ENCODE measurements at regions not wholly inside any gene's neighbourhood (a gene's known extent, or its start where the extent isn't known, plus 50 kb on each side); places are given as distances from the start of the nearest gene placed in this dataset.

DNA sequence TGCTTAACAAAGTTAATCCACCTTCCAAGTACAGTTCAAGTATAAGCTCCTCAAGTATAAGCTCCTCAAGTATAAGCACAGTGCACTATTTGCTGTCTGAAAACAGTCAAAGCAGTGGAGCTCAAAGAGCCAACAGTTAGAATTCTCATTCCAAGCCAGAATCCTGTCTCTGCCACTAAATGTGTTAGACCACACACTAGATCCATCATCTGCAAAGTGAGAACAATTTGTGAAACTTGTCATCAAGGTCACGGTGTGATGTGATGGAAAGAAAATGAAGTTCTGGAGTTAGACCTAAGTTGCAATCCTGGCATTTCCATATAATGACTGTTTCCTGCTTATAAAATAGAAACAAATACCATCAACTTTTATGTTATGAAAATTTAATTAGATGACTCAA is 602.5 kb downstream of the TNS3 start:
- Histone ChIP-seq H3K27me3 (no peaks in the 10 kb centered on the region), H3K27ac (no peak overlapping the region), H4K20me1 (ENCODE audit: low read depth) (no peaks in the 10 kb centered on the region), H3K9ac (no peak overlapping the region), H3K9me3 (ENCODE audit: low read depth) (no peaks in the 10 kb centered on the region), H3K4me2 (no peak overlapping the region), H3F3A (ENCODE audit: low read depth) (no peaks in the 10 kb centered on the region), H3K4me1 (peaks cover 7% of the 10 kb centered on the region), H3K4me3 (no peak overlapping the region), H3K79me2 (ENCODE audit: low read depth) (no peaks in the 10 kb centered on the region), H3K36me3 (no peaks in the 10 kb centered on the region), H2AFZ (replicated peaks) (no peak overlapping the region)
- no peak overlapping the region for H3K27ac Mint-ChIP-seq
- no peak for DNase-seq (ENCODE audit: low spot score)
- H3K4me1 Mint-ChIP-seq: peaks cover 33% of the 10 kb centered on the region
- peaks cover 18% of the 10 kb centered on the region for H3K9me3 Mint-ChIP-seq
- peaks cover 2% of the 10 kb centered on the region for H3K27me3 Mint-ChIP-seq (ENCODE audit: insufficient read depth, low read depth)
- no peak overlapping the region for H3K4me3 Mint-ChIP-seq
- TF ChIP-seq, protein P1, sequence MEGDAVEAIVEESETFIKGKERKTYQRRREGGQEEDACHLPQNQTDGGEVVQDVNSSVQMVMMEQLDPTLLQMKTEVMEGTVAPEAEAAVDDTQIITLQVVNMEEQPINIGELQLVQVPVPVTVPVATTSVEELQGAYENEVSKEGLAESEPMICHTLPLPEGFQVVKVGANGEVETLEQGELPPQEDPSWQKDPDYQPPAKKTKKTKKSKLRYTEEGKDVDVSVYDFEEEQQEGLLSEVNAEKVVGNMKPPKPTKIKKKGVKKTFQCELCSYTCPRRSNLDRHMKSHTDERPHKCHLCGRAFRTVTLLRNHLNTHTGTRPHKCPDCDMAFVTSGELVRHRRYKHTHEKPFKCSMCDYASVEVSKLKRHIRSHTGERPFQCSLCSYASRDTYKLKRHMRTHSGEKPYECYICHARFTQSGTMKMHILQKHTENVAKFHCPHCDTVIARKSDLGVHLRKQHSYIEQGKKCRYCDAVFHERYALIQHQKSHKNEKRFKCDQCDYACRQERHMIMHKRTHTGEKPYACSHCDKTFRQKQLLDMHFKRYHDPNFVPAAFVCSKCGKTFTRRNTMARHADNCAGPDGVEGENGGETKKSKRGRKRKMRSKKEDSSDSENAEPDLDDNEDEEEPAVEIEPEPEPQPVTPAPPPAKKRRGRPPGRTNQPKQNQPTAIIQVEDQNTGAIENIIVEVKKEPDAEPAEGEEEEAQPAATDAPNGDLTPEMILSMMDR (IDR thresholded peaks at IDR 0.05): no peak
- no peak for TF ChIP-seq EZH2phosphoT487 (IDR thresholded peaks at IDR 0.05)
- peaks cover 10% of the 10 kb centered on the region for H3K36me3 Mint-ChIP-seq

DNA sequence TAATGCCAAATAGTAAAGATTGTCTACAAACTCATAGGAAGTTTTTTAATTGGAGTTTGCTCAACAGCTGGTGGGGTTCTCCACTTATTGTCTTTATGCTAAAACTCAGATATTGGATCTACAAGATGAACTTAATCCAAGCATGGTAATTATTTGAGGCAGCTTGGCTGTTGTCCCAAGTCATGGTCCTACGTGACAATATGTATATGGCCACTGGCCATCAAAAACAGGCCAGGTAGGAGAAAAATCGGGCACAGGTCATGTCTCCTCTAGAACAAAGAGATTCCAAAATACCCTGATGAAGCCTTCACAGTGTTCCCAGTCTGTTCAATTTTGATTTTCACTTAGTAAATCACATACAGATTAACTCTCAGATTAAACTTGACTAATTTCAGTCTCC is 606.4 kb downstream of the TNS3 start:
- Histone ChIP-seq H3K27ac (no peak overlapping the region), H3K4me3 (no peak overlapping the region), H3F3A (ENCODE audit: low read depth) (no peaks in the 10 kb centered on the region), H3K27me3 (no peaks in the 10 kb centered on the region), H3K4me2 (no peak overlapping the region), H4K20me1 (ENCODE audit: low read depth) (no peaks in the 10 kb centered on the region), H3K4me1 (peaks cover 7% of the 10 kb centered on the region), H3K79me2 (ENCODE audit: low read depth) (no peaks in the 10 kb centered on the region), H3K36me3 (no peaks in the 10 kb centered on the region), H3K9me3 (ENCODE audit: low read depth) (no peaks in the 10 kb centered on the region), H2AFZ (replicated peaks) (no peak overlapping the region), H3K9ac (no peak overlapping the region)
- no peak overlapping the region for H3K4me3 Mint-ChIP-seq
- H3K27me3 Mint-ChIP-seq (ENCODE audit: insufficient read depth, low read depth): peaks cover 2% of the 10 kb centered on the region
- TF ChIP-seq EZH2 (IDR thresholded peaks at IDR 0.05): no peak
- TF ChIP-seq EZH2phosphoT487 (IDR thresholded peaks at IDR 0.05): no peak
- TF ChIP-seq, protein P1 (IDR thresholded peaks at IDR 0.05): no peak
- DNase-seq (ENCODE audit: low spot score): no peak
- peaks cover 6% of the 10 kb centered on the region for H3K4me1 Mint-ChIP-seq
- H3K36me3 Mint-ChIP-seq: peaks cover 4% of the 10 kb centered on the region
- peaks cover 4% of the 10 kb centered on the region for H3K9me3 Mint-ChIP-seq
- no peak overlapping the region for H3K27ac Mint-ChIP-seq

DNA sequence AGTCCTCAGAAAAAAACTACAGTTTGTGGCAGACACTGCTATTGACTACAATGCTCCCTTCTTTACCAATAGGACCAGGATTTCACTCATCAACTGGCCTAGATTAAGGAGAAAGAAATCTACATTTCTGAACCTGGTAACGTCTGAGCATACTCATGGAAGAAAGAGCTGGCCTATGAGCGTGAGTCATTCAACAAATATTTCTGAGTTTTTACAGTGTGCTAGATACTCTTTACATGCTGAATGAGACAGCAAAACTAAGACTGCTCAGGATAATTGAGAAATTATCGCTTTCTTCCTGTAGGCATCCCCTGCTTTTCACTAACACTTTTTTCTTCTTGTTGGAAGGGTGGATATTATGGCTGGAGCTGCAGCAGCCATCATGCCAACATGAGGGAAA is 609.7 kb downstream of the TNS3 start:
- H3K4me1 ChIP-seq: peaks cover 7% of the 10 kb centered on the region

More for the DNA sequence above, 609.7 kb downstream of the TNS3 start:
- peaks cover 3% of the 10 kb centered on the region for H3K9me3 Mint-ChIP-seq
- Histone ChIP-seq H3K27ac (no peak overlapping the region), H3K27me3 (no peaks in the 10 kb centered on the region), H3K79me2 (ENCODE audit: low read depth) (no peaks in the 10 kb centered on the region), H3K9me3 (ENCODE audit: low read depth) (no peaks in the 10 kb centered on the region), H2AFZ (replicated peaks) (no peak overlapping the region), H3K4me2 (no peak overlapping the region), H4K20me1 (ENCODE audit: low read depth) (no peaks in the 10 kb centered on the region), H3K36me3 (no peaks in the 10 kb centered on the region), H3K9ac (no peak overlapping the region), H3F3A (ENCODE audit: low read depth) (no peaks in the 10 kb centered on the region), H3K4me3 (no peak overlapping the region)
- TF ChIP-seq EZH2phosphoT487 (IDR thresholded peaks at IDR 0.05) (no peak), EZH2 (IDR thresholded peaks at IDR 0.05) (no peak)
- TF ChIP-seq, protein P1 (IDR thresholded peaks at IDR 0.05): no peak
- peaks cover 11% of the 10 kb centered on the region for H3K4me1 Mint-ChIP-seq
- H3K4me3 Mint-ChIP-seq: no peak overlapping the region
- DNase-seq (ENCODE audit: low spot score): no peak
- H3K36me3 Mint-ChIP-seq: no peaks in the 10 kb centered on the region
- no peak overlapping the region for H3K27ac Mint-ChIP-seq
- H3K27me3 Mint-ChIP-seq (ENCODE audit: insufficient read depth, low read depth): peaks cover 2% of the 10 kb centered on the region
